ENCODE measurements at regions not wholly inside any gene's neighbourhood (a gene's known extent, or its start where the extent isn't known, plus 50 kb on each side); places are given as distances from the start of the nearest gene placed in this dataset.

DNA sequence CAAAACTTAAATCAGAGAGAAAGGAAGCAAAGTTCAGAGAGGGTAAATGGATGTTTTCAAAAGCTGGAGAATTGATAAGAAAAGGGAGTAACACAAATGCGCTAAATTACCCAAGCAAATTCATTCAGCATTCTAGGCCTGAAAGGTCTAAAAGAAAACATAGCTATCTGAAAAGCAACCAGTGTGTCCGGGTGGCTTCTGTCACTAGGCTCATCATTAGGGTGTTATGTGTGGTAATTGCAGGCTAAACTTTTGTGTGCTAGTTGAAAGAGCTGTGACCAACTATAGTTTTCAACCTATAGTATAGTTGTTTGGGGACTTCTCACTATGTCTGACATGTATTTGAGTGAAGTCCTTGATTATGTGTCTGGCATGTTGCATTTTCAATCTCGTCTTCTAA, 839.6 kb upstream of the ZEB2 start:
- TF ChIP-seq, protein P1, sequence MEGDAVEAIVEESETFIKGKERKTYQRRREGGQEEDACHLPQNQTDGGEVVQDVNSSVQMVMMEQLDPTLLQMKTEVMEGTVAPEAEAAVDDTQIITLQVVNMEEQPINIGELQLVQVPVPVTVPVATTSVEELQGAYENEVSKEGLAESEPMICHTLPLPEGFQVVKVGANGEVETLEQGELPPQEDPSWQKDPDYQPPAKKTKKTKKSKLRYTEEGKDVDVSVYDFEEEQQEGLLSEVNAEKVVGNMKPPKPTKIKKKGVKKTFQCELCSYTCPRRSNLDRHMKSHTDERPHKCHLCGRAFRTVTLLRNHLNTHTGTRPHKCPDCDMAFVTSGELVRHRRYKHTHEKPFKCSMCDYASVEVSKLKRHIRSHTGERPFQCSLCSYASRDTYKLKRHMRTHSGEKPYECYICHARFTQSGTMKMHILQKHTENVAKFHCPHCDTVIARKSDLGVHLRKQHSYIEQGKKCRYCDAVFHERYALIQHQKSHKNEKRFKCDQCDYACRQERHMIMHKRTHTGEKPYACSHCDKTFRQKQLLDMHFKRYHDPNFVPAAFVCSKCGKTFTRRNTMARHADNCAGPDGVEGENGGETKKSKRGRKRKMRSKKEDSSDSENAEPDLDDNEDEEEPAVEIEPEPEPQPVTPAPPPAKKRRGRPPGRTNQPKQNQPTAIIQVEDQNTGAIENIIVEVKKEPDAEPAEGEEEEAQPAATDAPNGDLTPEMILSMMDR (conservative IDR thresholded peaks at IDR 0.05 in 1 of 2, IDR thresholded peaks at IDR 0.05 in 1 of 2; ENCODE audit: low read depth in 1 of 2, low read length in 2 of 2): no peak
- no peak for TF ChIP-seq EZH2 (IDR thresholded peaks at IDR 0.05; ENCODE audit: low read length, missing control alignments)

Measured in fibroblast of lung (primary cell).